SH-SY5Y (cell line): ENCODE measurements at regions not wholly inside any gene's neighbourhood (a gene's known extent, or its start where the extent isn't known, plus 50 kb on each side); places are given as distances from the start of the nearest gene placed in this dataset.

ENCODE experiments used
- GATA2 ChIP-seq: IDR thresholded peaks from 2 replicates; pipeline ENCODE4 v1.6.1; 2011; ENCODE audit warnings: mild to moderate bottlenecking, low read depth, low read length
- GATA3 ChIP-seq: IDR thresholded peaks from 2 replicates; pipeline ENCODE4 v1.6.1; 2011; ENCODE audit warnings: low read depth, mild to moderate bottlenecking, low read length, moderate library complexity

DNA sequence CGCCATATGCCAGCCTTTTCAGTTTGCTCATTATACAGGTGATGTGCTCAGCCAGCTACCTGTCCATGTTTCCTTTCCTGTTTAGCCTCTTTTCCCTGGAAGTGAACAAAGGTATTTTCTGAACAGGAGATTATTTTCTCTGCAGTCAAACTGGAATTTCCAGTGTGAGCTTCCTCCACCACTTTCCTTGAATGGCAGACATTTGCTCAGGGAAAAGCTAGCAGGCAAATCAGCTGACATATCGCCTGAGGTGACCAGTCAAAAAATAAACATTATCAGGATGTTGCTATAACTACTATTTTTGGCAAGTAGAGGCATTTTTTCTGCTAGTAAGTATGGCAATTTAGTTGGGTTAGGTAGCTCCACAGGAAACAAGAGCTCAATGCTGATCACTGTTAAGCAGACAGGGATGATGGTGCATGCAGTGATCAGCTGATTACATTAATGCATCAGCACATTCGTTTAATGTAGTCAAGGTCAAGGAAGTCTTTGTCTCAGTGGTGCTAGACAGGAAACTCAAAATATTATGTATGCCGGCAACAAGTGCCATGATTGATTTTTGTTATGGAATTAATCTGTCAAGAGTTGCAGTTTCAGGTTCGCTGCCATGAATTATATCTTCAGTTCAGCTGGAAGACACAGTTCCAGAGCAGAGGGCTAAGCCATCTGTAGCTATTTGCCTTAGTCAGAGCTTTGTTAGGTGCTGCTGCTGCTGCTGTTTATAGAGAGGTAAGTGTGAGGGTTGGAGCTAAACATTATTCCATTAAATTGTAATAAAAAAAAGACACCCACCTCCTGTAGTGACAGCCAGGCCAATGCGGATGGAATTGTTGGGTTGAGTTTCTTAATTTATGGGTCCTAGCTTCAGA is 179.7 kb upstream of the ST6GALNAC5 start:
- no peak for TF ChIP-seq GATA2
- no peak for TF ChIP-seq GATA3

DNA sequence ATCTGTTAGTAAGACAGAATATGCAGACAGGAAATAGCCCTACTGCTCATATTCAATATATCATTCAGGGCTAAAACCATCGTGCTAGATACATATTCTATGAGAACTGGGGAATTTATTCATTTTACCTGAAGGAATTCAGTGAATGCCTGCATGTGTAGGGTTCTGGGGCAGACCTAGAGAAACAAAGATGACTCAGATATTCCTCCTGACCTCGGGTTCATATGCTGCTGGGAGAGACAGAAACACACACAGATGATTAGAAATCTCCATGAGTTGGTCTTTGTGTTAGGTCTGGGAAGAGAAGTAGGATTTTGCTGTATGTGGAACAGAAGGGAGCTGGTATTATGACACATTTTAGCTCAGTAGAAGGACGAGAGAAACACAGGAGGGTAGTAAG is 176.5 kb upstream of the ST6GALNAC5 start:
- TF ChIP-seq GATA3 (no peak), GATA2 (no peak)

DNA sequence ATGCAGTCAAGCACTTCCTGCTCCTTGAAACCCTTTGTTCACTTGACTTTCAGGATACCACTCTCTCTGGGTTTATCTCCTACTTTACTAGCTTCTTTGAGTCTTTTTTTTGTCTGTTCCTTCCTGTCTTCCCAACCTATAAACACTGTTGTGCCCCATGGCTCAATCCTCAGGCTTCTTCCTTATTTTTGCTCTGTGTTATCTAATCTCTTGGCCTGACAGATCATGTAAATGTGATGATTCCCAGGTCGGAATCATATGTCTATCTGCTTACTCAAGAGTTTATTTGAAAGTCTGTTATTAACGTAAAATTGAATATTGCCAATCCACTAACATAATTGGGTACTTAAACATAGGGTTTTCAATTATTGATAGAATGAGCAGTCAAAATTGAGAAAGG is 171.7 kb upstream of the ST6GALNAC5 start:
- TF ChIP-seq GATA2 (no peak), GATA3 (peak; percentile 50; the same call in 1 of the 2 replicates)

DNA sequence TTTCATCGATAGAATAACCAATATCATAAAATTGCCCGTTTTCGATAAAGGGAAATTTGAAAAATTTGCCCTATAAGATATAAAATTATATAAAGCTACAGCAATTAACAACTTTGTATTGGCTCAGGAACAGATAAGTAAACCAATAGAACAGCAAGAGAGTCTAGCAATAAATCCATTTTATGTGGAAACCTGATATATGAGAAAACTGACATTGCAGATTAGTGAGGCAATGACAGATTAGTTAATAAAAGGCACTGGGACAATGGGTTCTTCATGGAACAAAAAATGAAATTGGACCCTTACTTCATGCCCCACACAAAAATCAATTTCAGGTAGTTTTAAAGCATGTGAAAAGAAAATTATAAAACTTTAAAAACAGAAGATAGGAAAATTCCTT is 169.9 kb upstream of the ST6GALNAC5 start:
- TF ChIP-seq GATA2 = no peak
- TF ChIP-seq GATA3 = no peak

DNA sequence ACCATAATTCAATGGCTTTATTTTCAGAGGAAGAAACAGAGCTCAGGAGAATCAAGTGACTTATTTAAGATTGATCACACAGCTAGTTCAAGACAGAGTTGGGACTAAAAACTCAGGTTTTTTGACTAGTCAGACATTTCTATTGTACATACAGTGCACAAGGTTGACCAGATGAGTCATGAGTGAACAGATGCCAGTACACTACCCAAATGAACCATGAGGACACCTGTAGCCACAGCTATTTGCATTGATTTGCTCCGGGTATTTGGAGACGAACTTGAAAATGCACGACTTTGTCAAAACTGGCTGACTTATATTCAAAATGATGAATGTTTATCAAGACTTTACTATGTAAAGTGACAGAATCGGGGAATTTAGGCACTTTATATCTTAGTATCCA is 161.7 kb upstream of the ST6GALNAC5 start:
- TF ChIP-seq GATA3 (no peak), GATA2 (no peak)

DNA sequence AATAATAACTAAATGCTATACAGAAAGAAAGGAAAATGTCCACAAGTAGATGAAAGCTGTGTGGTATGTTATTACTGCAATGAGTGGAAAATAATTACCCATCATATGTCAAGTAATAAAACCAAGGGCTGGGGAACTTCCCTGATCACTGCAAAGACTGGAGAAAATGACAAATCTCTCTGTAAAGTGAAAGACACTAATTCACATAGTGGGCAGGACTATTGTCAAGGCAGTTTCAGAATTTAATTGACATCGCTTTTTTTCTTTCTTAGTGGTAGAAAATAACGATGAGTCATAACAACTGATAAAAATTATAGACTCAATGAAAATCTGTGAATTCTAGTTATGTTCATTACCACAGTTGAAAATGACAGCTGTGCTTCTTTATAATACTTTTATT is 153.7 kb upstream of the ST6GALNAC5 start:
- no peak for TF ChIP-seq GATA2
- no peak for TF ChIP-seq GATA3

DNA sequence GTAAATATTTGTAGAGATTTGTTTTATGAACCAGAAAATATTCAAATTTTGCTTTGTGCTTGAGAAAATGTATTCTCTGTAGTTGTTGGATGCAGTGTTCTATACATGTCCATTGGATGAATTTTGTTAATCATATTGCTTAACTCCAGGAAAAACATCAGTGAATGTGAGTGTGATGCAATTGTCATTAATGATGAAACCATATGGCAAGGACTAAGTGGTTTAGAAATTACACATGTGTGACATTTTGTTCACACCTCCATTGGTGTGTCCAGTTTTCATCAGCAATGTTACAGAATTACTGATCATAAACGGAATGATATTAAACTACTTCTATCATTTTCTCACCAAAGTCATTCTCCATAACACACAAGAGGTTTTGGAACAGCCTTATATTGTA is 151.8 kb upstream of the ST6GALNAC5 start:
- no peak for TF ChIP-seq GATA3
- no peak for TF ChIP-seq GATA2

DNA sequence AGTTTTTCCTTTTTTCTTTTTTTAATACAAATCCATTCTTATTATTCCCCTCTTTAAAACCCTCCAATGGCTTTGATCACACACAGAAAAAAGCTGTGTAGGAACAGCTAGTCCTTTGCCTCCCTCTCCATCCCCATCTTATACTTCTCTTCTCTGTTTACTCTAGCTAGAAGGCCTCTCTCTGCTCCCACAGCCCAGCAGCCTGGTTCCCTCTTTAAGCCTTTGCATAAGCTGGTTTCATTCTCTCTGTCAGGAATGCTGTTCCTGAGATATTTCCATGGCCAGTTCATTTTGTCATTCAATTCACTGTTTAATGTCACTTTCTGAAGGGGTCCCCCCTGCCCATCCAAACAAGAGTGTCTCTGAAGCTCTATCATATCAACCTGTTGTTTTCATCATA is 143.3 kb upstream of the ST6GALNAC5 start:
- TF ChIP-seq GATA2 = no peak
- TF ChIP-seq GATA3 = no peak

DNA sequence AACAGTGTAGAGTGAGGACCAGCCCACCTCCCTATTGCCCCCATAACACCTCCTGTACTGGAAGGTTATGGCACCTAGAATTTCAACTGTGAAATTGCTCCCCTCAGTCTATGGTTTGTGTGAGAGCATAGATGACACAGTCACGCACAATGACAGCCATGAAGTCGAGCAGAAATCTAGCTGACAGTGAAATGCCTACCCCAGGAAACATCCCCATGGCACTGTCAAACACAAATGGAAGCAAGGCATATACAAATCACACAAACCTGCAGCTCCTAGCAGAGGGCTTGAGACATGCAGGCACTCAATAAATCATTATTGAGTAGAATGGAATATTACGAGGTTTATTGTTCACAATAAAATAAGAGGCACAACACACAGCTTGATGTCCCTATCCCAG is 142.5 kb upstream of the ST6GALNAC5 start:
- TF ChIP-seq GATA3 (no peak), GATA2 (no peak)

DNA sequence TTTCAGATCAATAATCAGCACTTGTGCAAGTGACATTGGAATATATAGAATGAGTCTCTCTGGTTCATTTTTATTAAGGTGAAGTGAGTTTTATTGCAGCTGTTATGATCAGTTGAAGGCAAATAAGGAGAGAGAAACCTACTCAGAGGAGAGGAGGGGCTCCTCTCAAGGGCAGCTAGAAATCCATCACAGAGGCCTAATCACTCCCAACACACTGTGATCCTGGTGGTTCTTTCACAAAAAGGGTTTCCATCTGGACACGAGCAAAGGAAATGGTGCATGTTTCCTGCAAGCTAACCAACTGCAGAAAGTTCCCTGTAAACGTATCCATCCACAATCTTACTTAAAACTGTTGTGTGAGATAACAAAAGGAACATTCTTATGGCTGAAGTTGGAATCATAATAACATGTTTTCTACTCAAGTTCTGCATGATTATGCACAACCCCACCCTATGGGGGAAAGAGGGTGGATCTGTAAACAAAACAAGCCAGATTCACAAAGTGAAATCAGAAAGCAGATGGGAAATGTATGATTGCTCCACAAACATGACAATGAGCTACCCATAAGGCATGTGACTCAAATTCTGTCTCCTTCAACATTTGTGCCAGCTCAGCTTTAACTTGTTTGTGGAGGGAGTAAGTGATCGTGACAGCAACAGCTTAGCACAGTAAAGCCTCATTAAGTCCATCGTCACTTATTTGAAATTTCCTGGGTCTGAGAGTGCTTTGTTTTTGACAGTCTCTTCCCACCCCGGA is 141.2 kb upstream of the ST6GALNAC5 start:
- TF ChIP-seq GATA2 (no peak), GATA3 (no peak)

DNA sequence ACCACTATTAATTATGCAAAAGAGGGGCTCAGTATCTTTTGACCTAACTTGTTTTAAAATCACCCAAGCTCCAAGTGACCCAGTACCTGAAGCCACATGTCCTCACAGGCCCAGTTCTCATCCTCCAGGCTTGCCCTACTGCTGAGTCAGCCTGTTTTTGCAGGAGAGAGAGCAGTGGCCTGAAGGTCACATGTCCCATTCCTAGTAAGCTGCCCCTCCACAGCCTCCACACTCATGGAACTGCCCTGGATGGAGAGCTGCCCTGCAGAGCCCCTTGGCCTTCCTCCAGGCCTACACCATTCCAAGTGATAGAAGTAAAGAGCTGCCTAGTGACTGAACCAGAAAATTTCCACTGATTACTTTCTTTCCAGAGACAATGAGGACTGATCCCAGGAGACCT is 139.8 kb upstream of the ST6GALNAC5 start:
- TF ChIP-seq GATA2 (no peak), GATA3 (no peak)

DNA sequence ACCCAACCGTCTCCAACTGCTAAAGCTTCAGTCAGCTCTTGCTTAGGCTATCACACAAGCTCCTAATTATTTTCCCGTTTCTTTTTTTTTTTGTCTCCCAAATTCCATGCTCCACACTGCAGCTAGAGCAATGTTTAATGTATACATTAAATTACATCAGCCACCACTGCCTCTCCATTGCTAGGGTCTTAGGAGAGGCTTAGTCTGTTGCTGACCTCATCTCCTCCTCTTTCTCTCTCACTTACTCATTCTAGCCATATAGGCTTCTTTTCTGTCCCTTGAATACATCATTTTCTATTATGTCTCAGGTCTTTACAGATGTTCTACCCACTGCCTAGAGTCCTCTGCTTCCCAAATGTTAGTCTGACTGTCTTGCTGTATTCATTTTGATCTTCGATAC is 138.1 kb upstream of the ST6GALNAC5 start:
- no peak for TF ChIP-seq GATA3
- TF ChIP-seq GATA2 = no peak

DNA sequence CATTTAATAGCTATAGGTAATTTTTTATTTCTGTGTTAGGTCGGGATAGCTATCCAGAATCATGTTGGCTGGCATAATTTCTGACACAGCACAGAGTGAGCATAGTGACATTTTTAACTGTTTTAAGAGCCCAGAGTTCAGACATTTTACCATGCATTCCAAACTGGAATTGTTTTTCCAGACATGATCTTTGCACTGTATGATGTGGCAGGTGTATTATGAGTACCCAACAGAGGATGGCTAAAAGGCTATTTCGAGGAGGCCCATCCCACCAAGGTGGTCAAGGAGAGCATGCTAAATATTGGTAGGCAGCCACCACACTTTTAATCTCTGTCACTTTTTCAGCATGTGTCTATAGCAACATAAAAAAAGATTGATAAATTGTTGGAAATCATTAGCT is 137.3 kb upstream of the ST6GALNAC5 start:
- no peak for TF ChIP-seq GATA3
- no peak for TF ChIP-seq GATA2

DNA sequence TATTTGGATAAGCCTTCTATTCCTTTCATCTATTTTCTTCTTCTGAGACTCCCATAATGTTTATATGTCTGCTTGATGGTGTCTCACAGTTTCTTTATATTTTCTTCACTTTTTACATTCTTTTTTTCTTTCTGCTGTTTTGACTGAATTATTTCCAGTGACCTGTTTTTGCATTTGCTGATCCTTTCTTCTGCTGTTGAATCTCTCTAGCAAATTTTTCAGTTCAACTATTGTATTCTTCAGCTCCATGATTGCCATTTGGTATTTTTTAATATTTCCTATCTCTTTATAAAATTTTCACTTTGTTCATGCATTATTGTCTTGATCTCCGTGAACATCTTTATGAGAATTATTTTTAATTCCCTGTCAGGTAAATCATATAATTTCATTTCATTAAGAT is 122.3 kb upstream of the ST6GALNAC5 start:
- no peak for TF ChIP-seq GATA2
- no peak for TF ChIP-seq GATA3

DNA sequence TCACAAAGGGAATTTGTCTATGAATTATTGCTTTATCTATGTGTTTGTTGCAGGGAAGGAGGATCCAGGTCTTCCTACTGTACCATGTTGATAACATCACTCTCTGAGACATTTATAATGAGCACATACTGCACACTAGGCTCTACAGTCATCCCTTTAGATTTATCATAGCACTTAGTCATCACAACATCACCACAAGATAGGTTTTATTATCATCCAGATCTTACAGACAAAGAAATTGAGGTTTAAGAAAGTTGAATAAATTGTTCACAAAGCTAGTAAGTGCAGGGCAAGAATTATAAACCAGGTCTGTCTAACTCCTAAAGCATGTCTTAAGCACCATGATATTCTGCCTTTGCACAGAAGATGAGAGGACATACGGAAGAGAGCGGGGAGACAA is 121.1 kb upstream of the ST6GALNAC5 start:
- TF ChIP-seq GATA2 (no peak), GATA3 (no peak)
